HG02610 (cell line): ENCODE measurements at regions not wholly inside any gene's neighbourhood (a gene's known extent, or its start where the extent isn't known, plus 50 kb on each side); places are given as distances from the start of the nearest gene placed in this dataset.

Experiments
- ATAC-seq: cut with Tn5 transposase; IDR thresholded peaks from one replicate; pipeline ENCODE4 v1.9.1; 2021; ENCODE audit warnings: mild to moderate bottlenecking, moderate library complexity; ENCODE audit not compliant: unreplicated experiment

DNA sequence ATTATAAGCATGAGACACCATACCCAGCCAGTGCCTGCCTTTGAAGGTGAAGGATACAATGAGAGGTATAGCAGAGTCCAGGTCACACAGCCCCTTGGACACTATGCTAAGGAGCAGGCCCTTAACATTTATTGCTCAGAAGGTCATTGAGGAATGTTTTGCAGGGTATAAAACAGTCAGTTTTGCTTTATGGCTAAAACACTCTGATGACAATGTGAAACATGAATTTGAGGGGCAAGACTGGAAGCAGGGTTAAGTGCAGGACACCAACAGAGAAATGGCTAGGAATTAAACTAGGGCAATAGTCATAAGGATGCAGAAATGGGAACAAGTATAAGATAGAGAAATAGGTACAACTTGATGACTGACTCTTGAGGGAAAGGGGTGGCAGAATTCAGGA is 141.1 kb downstream of the METTL4 start:
- no peak for ATAC-seq

DNA sequence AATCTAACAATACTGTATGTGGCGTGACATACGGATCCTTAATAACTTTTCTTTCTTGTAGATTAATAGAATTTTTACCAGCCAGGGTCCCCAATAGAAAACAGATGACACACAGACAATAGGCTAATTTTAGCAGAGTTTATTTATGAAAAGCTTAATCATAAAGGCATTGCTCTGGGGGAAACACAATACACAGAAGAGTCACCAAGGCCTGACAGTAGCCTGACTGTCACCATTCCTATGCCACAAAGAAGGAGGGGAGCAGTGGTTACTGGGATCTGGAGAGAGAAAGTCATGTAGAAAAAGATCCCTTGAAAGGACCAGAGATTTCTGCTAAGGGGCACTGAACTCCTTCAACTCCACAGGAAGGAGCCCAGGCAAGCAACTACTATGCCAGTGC is 139.5 kb downstream of the METTL4 start:
- ATAC-seq, result no peak

DNA sequence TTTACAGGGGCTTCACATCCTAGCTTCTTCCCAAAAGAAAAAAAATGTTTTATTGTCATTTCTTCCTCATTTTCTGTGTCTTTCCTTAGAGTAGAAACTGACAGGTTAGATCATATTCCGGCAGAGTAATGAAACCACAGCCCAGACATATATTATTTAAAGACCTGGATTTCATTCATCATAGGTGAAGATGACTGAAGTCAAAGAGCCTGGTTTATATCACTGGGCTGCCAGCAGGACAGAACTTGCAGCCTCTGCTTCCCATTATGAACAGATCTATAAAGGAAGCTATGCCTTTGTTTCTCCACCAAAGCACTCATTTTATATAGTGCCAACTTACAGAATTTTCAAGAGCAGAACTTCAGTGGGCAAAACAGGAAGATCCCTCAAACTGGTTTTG is 137.9 kb downstream of the METTL4 start:
- no peak for ATAC-seq

DNA sequence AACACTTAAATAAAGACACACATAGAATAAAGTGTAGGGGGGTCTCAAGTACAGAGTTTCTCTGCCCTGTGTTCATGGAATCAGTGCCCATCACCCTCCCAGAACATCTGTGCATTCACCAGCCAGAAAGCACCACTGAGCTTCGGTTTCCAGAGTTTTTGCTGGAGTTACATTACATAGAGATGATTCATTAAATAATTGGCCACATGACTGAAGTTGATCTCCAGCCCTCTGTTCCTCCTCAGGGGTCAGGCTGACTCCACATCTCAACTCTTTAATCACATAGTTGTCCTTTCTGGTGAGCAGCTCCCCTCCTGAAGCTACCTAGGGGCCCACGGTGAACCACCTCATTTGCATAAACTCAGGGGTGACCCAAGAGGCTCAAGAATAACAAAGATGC is 129.8 kb downstream of the METTL4 start:
- no peak for ATAC-seq

DNA sequence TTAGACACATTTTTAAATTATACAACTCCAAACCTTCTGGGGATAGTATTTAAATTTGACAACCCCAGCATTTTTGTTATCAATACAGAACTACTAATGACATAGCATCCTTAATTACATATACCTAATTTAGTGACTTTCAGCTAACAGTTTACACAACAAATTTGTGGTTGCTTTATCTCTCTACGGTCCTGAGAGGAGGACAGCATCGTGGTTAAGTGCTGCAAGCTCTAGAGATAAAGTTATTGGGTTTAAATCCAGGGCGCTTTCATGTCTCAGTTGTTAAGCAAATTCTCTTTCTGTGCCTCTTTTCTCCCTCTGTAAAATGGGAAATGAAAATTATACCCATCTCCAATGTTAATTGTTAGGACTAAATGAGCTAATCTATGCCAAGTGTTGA is 129.3 kb downstream of the METTL4 start:
- ATAC-seq, result no peak

DNA sequence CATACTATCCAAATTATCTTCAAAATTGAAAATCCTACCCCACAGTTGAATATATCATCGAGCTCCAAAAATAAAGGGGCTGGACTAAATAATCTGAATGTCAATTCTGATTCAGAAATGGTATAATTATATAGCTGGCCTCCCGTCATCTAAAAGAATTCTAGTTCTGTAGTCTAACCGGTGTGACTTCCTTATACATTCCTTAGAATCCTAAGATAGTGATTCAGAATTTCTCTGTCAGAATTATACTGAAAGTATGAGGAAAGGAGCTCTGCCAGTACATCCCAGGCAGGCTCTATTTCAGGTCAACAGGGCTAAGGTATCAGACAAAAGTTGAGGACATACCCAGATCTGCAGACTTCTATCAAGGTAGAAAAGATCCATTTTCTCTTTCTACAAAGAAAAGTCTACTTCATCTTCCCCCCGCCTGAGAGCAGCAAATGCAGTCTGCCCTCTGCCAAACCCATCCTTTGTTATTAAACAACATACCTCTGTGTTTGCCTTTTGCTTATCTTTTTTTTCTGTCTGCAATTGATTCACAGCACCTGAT is 128.5 kb downstream of the METTL4 start:
- ATAC-seq, result no peak

DNA sequence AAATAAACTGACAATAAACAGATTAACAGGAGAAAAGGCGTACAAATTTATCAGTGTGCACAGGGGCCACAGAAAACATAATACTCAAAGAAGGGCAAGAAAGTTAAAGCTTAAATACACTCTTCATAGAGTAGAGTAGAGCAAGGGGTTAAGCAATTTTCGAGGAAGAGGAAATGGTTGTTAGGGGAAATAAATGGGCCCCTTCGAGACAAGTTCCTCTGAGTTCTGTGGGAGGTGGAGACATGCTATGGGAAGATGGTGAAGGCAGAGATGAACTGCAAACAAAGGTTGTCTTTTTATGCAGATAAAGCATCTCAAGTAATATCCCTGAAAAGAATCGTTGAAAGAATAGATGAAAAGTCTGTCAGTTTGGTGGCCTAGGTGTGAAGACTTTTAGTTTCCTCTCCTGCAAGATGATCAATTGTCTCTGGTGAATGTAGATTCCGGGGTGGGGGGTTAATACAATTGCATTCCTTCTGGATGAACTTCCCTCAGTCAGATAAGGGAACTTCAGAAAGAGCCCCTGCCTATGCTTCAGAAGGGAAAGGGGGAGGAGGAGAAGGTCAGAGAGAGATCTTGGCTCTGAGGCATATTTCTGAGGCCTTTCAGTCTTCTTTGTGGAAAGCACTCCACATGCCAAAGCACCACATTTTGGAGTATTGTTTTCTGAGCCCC is 127.0 kb downstream of the METTL4 start:
- no peak for ATAC-seq

DNA sequence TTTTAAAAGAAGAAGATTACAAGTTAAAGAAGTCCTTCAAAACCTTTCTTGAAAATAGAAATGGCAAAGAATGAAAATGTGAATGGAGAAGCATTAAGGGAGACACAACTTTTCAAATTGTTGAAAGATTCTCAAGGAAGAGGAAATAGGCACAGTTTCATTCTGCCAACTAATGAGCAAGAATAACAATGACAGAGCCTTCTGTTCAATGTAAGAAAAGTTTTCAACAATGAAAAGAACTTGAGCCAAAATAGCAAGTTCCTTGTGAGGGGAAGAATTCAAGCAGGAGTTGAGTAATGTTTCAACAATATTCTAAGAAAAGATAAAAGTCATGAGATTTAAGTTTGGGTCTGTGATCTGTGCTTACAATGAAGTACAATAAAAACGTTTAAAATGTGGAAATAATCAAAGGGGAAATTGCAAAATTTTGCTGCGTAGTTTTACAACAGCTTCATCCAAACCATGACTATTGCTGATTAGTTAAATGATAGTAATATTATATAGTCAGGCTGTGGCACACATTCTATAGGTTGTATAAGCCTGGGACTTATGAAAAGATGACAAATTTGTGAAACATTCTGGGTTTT is 122.6 kb downstream of the METTL4 start:
- no peak for ATAC-seq

DNA sequence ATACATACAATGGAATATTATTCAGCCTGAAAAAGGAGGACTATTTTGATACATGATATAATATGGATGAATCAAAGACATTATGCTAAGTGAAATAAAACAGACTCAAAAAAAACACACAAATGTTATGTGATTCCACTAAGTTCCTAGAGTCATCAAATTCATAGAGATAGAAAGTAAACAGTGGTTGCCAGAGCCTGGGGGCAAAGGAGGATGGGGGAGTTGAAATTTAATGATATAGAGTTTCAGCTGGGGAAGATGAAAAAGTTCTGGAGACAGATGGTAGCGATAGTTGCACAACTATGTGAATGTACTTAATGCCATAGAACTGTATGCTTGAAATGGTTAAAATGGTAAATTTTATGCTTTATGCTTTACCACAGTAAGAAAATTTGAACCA is 119.7 kb downstream of the METTL4 start:
- no peak for ATAC-seq

DNA sequence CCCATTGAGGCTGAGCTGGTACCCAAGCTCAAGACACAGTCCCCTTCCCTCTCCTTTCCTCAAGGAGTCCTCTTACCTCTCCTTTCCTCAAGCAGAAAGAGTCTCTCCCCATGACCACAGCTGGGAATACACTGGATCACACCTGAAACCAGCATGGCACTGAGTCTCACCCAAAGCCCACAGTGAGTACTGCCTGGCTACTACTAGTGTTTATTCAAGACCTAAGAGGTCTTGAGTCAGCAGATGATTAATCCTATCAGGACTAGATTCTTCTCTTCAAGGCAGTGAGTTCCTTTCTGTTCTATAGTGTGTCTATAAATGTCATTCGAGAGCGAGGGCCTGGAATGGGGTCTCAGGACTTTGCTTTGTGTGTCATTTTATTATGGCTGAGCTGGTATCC is 111.4 kb downstream of the METTL4 start:
- no peak for ATAC-seq

DNA sequence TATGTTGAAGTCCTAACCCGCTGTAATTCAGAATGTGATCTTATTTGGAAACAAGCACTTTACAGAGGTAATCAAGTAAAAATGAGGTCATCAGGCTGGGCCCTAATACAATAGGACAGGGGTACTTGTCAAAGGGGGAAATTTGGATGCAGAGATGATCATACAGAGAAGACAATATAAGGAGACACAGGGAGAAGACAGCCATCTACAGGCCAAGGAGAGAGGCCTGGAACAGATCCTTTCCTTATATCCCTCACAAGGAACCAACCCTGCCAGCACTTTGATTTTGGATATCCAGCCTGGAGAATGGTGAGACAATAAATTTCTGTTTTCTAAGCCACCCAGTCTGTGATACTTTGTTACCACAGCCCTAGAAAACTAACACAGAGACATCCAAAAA is 104.3 kb downstream of the METTL4 start:
- ATAC-seq, result no peak

DNA sequence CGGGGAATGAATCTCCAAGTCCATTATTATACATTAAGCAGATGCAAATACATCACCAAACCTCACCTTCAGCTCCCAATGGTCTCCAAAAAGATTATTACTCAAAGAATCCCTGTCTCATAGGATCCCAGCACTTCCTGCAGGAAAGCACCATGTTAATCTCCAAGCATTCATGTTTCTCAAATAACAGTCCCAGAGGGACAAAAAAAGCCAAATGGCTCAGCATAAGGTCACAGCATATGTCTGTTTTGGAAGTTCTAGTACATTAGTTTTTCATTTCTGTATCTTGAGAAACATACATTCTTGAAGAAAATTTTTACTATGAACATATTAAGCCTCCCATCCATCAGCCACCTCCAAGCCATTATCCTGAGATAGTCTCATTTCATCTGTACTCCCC is 103.3 kb downstream of the METTL4 start:
- no peak for ATAC-seq

DNA sequence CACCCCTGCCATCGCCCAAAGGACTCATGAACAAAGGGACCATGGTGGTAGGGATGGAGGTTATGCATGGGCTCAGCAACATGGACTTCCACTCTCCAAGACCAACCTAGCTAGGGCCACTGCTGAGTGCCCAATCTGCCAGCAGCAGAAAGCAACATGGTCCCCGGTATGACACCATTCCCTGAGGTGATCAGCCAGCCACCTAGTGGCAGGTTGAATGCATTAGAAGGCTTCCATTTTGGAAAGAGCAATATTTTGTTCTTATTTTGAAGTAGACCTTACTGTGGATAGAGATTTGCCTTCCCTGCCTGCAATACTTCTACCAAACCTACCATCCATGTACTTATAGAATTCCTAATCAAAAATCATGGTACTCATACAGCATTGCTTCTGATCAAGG is 99.8 kb downstream of the METTL4 start:
- no peak for ATAC-seq

DNA sequence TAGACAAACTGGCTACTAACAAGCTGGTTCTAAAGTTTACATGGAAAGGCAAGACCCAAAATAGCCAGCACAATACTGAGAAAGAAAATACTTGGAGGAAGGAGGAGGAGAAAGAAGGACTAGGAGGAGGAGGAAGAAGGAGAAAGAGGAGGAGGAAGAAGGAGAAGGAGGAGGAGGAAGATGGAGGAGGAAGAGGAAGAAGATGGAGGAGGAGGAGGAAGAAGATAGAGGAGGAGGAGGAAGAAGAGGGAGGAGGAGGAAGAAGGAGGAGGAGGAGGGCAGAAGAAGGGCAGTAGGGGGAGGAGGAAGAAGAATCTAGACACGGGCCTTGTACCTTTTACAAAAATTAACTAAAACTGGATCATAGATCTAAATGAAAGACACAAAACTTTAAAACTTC is 92.6 kb downstream of the METTL4 start:
- no peak for ATAC-seq

DNA sequence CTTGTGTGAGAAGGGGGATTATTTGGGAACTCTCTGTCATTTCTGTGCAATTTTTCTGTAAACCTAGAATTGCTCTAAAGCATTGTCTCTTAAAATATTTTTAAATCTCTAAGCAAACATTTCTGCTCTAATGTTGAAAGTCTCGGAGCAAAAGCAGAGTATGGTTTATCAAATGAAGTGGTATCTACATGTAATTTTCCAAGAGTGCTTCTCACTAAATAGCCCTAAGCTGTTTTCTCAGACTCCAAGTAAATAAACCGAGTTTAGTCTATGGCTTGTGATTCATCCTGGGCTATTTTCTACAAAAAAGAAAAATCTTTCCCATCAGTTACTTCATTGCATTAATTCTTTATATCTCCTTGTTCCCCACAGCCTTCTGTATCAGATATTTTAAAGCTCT is 90.8 kb downstream of the METTL4 start:
- no peak for ATAC-seq

DNA sequence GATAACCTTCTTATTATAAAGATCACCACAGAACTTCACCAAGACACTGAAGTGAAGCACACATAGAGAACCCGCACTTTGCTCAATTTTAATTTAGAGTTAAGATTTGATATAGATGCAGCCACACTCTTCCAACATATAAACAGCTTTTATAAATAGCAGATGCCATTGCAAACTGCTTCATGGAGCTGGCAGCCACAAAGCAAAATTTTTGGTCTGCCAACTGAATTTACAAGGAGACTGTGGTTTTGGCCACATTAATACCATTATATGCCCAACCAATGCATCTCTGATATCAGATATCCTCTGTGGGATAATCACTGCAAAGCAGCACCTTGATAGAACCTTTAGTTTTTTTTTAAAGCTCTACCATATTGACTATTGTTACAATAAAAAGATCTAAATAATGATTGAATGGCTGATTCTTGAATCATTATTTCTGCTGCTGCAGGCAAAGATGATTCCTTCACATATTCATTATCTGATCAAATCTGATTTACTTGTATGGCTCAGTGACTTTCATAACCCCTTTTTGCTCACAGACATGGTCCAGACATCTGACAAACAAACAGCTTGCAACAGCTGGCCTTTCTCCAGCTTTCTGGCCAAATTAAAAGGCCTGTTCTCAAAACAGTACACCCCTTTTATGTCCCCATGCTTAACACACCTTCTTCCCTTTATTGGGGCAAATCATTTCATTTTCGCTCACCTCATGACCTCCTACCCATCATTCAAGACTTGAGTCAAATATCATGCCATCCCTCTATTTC is 88.4 kb downstream of the METTL4 start:
- ATAC-seq, result no peak

DNA sequence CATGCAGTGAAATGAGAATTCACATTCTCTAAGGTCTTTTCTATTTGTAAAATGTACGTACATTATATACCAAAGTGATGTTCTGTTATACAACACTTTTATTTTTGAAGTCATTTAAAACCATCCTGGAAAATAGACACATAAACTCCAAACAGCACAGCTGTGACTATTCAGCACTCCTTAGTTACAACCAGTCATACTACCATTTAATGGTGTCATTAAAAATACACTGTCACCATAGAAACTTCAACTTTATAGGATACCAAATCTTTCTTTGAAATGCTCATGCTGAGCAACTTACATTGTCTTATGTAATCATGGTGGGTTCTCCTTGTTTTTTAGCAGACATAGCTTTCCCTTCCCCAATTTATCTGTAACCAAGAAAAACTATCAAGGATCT is 85.3 kb downstream of the METTL4 start:
- ATAC-seq, result no peak

DNA sequence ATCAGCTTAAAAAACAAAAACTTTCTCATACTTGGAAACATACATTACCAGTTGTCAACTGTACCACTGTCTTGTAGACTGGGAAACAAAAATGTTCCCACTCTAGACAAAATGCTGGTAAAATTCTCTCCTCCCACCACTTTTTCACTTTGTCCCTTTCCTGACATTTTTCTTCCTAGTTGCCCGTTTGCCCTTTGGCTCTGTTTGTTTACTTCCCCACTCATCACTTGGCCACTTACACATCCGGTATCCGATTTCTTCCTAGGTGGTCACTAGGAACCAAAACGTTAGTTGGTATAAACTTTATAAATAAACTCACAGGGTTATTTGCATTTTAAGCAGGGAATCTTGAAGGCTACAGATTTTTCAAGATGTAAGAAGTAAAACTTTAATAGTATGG is 84.9 kb downstream of the METTL4 start:
- ATAC-seq, result no peak
